SK-N-SH (cell line): ENCODE measurements at regions not wholly inside any gene's neighbourhood (a gene's known extent, or its start where the extent isn't known, plus 50 kb on each side); places are given as distances from the start of the nearest gene placed in this dataset.

Experiments used
- EZH2phosphoT487 ChIP-seq: fragments of 200-600 bp; sonication (generic); IDR thresholded peaks from 2 replicates; pipeline ENCODE4 v1.6.1; 2017; ENCODE audit warnings: low read depth, mixed run types, mild to moderate bottlenecking, antibody characterized with exemption, moderate library complexity, borderline replicate concordance
- POLR2AphosphoS5 ChIP-seq: IDR thresholded peaks from 2 replicates; pipeline ENCODE4 v1.6.1; 2012; ENCODE audit warnings: low read depth, low read length
- SIN3A ChIP-seq: IDR thresholded peaks from 2 replicates; pipeline ENCODE4 v1.6.1; 2012; ENCODE audit warnings: low read depth, mild to moderate bottlenecking, low read length, moderate library complexity, borderline replicate concordance
- TF ChIP-seq, protein P1 (sequence below): fragments of 200-600 bp; sonication (generic); IDR thresholded peaks from 2 replicates; pipeline ENCODE4 v1.6.1; 2017; ENCODE audit warnings: antibody characterized with exemption, mild to moderate bottlenecking, moderate library complexity

GRCh38 chr5:155661859-155662258 lies 648.3 kb downstream of the KIF4B start:
- TF ChIP-seq SIN3A = no peak
- no peak for TF ChIP-seq POLR2AphosphoS5
- TF ChIP-seq, protein P1, sequence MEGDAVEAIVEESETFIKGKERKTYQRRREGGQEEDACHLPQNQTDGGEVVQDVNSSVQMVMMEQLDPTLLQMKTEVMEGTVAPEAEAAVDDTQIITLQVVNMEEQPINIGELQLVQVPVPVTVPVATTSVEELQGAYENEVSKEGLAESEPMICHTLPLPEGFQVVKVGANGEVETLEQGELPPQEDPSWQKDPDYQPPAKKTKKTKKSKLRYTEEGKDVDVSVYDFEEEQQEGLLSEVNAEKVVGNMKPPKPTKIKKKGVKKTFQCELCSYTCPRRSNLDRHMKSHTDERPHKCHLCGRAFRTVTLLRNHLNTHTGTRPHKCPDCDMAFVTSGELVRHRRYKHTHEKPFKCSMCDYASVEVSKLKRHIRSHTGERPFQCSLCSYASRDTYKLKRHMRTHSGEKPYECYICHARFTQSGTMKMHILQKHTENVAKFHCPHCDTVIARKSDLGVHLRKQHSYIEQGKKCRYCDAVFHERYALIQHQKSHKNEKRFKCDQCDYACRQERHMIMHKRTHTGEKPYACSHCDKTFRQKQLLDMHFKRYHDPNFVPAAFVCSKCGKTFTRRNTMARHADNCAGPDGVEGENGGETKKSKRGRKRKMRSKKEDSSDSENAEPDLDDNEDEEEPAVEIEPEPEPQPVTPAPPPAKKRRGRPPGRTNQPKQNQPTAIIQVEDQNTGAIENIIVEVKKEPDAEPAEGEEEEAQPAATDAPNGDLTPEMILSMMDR = no peak
- TF ChIP-seq EZH2phosphoT487 = no peak
